H1 (cell line): ENCODE measurements at regions not wholly inside any gene's neighbourhood (a gene's known extent, or its start where the extent isn't known, plus 50 kb on each side); places are given as distances from the start of the nearest gene placed in this dataset.

Experiments used
- CTCF ChIA-PET: fragments of 300-600 bp; sonication (Branson Sonifier 250); formaldehyde crosslinking; loops from one replicate; lab custom pipeline; 2021; ENCODE audit not compliant: partially characterized antibody; lab: Charles Lee
- POLR2A ChIA-PET: fragments of 300-600 bp; sonication (Branson Sonifier 250); formaldehyde crosslinking; loops from one replicate; lab custom pipeline; 2021; ENCODE audit warnings: inconsistent platforms; ENCODE audit not compliant: partially characterized antibody; lab: Charles Lee
- DNase-seq, 2 experiments: peaks; one replicate each; pipeline versions ENCODE4 v3.0.0 to v3.0.0-alpha.2; 2010 to 2022; ENCODE audit warnings: low spot score in 2 of 2, low read depth in 1 of 2, mixed read lengths in 1 of 2
- FAIRE-seq: peaks from 2 replicates; lab custom pipeline; 2011; peaks lifted over from hg19 to GRCh38; lab: Jason Lieb, UNC
- H2AFZ ChIP-seq: 2 replicates; pipeline ENCODE4 v1.8.1; 2012; ENCODE audit warnings: low read length, inconsistent platforms
- H2AK5ac ChIP-seq: 2 replicates; pipeline ENCODE4 v1.6.1; 2013; ENCODE audit warnings: low read depth, low read length
- H2BK120ac ChIP-seq: replicated peaks from 2 replicates; pipeline ENCODE3; 2013; ENCODE audit warnings: low read depth, low read length, inconsistent platforms
- H2BK12ac ChIP-seq: 2 replicates; pipeline ENCODE4 v1.6.1; 2013; ENCODE audit warnings: low read depth, low read length
- H2BK15ac ChIP-seq: 2 replicates; pipeline ENCODE4 v1.6.1; 2013; ENCODE audit warnings: low read length
- H2BK20ac ChIP-seq: 2 replicates; pipeline ENCODE4 v1.6.1; 2013; ENCODE audit warnings: low read length
- H2BK5ac ChIP-seq: 2 replicates; pipeline ENCODE4 v1.6.1; 2013; ENCODE audit warnings: low read depth, low read length
- H3K14ac ChIP-seq: 2 replicates; pipeline ENCODE4 v1.6.1; 2013; ENCODE audit warnings: inconsistent platforms; ENCODE audit not compliant: insufficient read length
- H3K18ac ChIP-seq: 2 replicates; pipeline ENCODE4 v1.6.1; 2013; ENCODE audit warnings: low read length; ENCODE audit errors: extremely low read depth
- H3K23ac ChIP-seq: 2 replicates; pipeline ENCODE4 v1.6.1; 2013; ENCODE audit warnings: inconsistent platforms; ENCODE audit not compliant: insufficient read length
- H3K23me2 ChIP-seq: 2 replicates; pipeline ENCODE4 v1.6.1; 2013; ENCODE audit warnings: low read depth, low read length
- H3K27ac ChIP-seq: 2 replicates; pipeline ENCODE4 v1.6.1; 2011; ENCODE audit warnings: low read depth, low read length, inconsistent platforms
- H3K27me3 ChIP-seq, 4 experiments: replicated peaks in 1 of 4; 1 replicate in 1 of 4; 2 replicates in 3 of 4; pipeline versions ENCODE4 v1.6.1 to v1.8.1; 2011 to 2013; ENCODE audit warnings: low read length in 3 of 4, mild to moderate bottlenecking in 3 of 4, inconsistent platforms in 2 of 4, mixed read lengths in 2 of 4, moderate library complexity in 1 of 4; ENCODE audit not compliant: control insufficient read depth in 3 of 4, insufficient read depth in 3 of 4; ENCODE audit errors: extremely low read depth in 1 of 4
- H3K36me3 ChIP-seq, 4 experiments: 2 replicates each; pipeline versions ENCODE4 v1.6.1 to v1.8.1; 2011 to 2013; ENCODE audit warnings: mild to moderate bottlenecking in 4 of 4, low read length in 3 of 4, moderate library complexity in 2 of 4, control low read depth in 1 of 4, inconsistent platforms in 1 of 4; ENCODE audit not compliant: insufficient read depth in 4 of 4, control insufficient read depth in 2 of 4
- H3K4ac ChIP-seq: replicated peaks from 2 replicates; pipeline ENCODE3; 2013; ENCODE audit warnings: low read length, low read depth, mixed read lengths, inconsistent platforms; ENCODE audit not compliant: insufficient read length
- H3K4me1 ChIP-seq, 4 experiments: replicated peaks in 1 of 4; 1 replicate in 1 of 4; 2 replicates in 3 of 4; pipeline versions ENCODE4 v1.6.1 to v1.8.1; 2011 to 2013; ENCODE audit warnings: low read length in 3 of 4, inconsistent platforms in 2 of 4, mixed read lengths in 1 of 4; ENCODE audit not compliant: insufficient read depth in 4 of 4, control insufficient read depth in 3 of 4
- H3K4me2 ChIP-seq, 2 experiments: 2 replicates each; pipeline versions ENCODE4 v1.6.1 to v1.8.1; 2011 to 2013; ENCODE audit warnings: low read depth in 2 of 2, low read length in 2 of 2, control low read depth in 1 of 2, inconsistent platforms in 1 of 2, mild to moderate bottlenecking in 1 of 2; ENCODE audit not compliant: insufficient read depth in 1 of 2
- H3K4me3 ChIP-seq, 4 experiments: fragments of 200-600, 300-600 bp in 1 of 4; sonication (generic), shearing (Covaris generic), sonication (Bioruptor Twin) in 1 of 4; 2 replicates each; pipeline versions ENCODE4 v1.5.1 to v1.8.1; 2011 to 2016; ENCODE audit warnings: low read length in 4 of 4, low read depth in 3 of 4, control low read depth in 2 of 4, inconsistent platforms in 2 of 4, mild to moderate bottlenecking in 2 of 4, mixed read lengths in 1 of 4, moderate library complexity in 1 of 4; ENCODE audit not compliant: insufficient read depth in 2 of 4; ENCODE audit errors: extremely low read depth in 1 of 4
- H3K56ac ChIP-seq: replicated peaks from 2 replicates; pipeline ENCODE3; 2013; ENCODE audit warnings: low read depth, mild to moderate bottlenecking, mixed read lengths, low read length, inconsistent platforms; ENCODE audit not compliant: insufficient read length
- H3K79me1 ChIP-seq: 2 replicates; pipeline ENCODE4 v1.6.1; 2013; ENCODE audit warnings: low read depth, low read length, control low read depth
- H3K79me2 ChIP-seq, 2 experiments: 2 replicates each; pipeline versions ENCODE4 v1.6.1 to v1.8.1; 2012 to 2013; ENCODE audit warnings: low read length in 2 of 2, mild to moderate bottlenecking in 2 of 2, inconsistent platforms in 1 of 2; ENCODE audit not compliant: insufficient read depth in 2 of 2, control insufficient read depth in 1 of 2
- H3K9ac ChIP-seq, 4 experiments: replicated peaks in 1 of 4; 1 replicate in 1 of 4; 2 replicates in 3 of 4; pipeline versions ENCODE4 v1.6.1 to v1.8.1; 2011 to 2013; ENCODE audit warnings: low read depth in 3 of 4, low read length in 3 of 4, control low read depth in 2 of 4, mild to moderate bottlenecking in 2 of 4, moderate library complexity in 2 of 4, inconsistent platforms in 1 of 4; ENCODE audit errors: extremely low read depth in 1 of 4
- H3K9me3 ChIP-seq, 2 experiments: 2 replicates each; pipeline versions ENCODE4 v1.6.1 to v1.8.1; 2012 to 2013; ENCODE audit warnings: mild to moderate bottlenecking in 2 of 2, moderate library complexity in 2 of 2, control low read depth in 1 of 2, inconsistent platforms in 1 of 2, low read depth in 1 of 2, low read length in 1 of 2, mixed read lengths in 1 of 2; ENCODE audit not compliant: insufficient read depth in 2 of 2
- H4K20me1 ChIP-seq, 2 experiments: replicated peaks in 1 of 2; 2 replicates each; pipeline versions ENCODE3 to v1.8.1; 2011 to 2013; ENCODE audit warnings: inconsistent platforms in 2 of 2, low read length in 2 of 2, mild to moderate bottlenecking in 1 of 2; ENCODE audit not compliant: insufficient read depth in 2 of 2, control insufficient read depth in 1 of 2
- H4K5ac ChIP-seq: 2 replicates; pipeline ENCODE4 v1.6.1; 2013; ENCODE audit warnings: low read length, low read depth, mixed read lengths, inconsistent platforms; ENCODE audit not compliant: insufficient read length
- H4K8ac ChIP-seq: 2 replicates; pipeline ENCODE4 v1.8.0; 2013; ENCODE audit warnings: mild to moderate bottlenecking, moderate library complexity, low read length, inconsistent platforms; ENCODE audit not compliant: insufficient read depth; ENCODE audit errors: extremely low read depth
- H4K91ac ChIP-seq: replicated peaks from 2 replicates; pipeline ENCODE3; 2013; ENCODE audit warnings: low read length, mixed read lengths, inconsistent platforms; ENCODE audit not compliant: insufficient read length
- BRCA1 ChIP-seq: IDR thresholded peaks from 2 replicates; pipeline ENCODE4 v1.6.1; 2012; ENCODE audit warnings: low read depth, low read length, improper control_type of control experiment
- CBX5 ChIP-seq: fragments of 300-800, 300-1000 bp; sonication (generic); IDR thresholded peaks from 2 replicates; pipeline ENCODE4 v1.7.1; 2016; ENCODE audit warnings: antibody characterized with exemption, low read length, low read depth
- CTBP2 ChIP-seq: IDR thresholded peaks from 2 replicates; pipeline ENCODE4 v1.7.0; 2011; ENCODE audit warnings: borderline replicate concordance, mild to moderate bottlenecking, moderate library complexity, mixed read lengths, low read length; ENCODE audit not compliant: insufficient read depth, insufficient read length
- EGR1 ChIP-seq: IDR thresholded peaks from 2 replicates; pipeline ENCODE4 v1.6.1; 2011; ENCODE audit warnings: low read depth, low read length, borderline replicate concordance
- GABPA ChIP-seq: IDR thresholded peaks from 2 replicates; pipeline ENCODE4 v1.6.1; 2011; ENCODE audit warnings: mild to moderate bottlenecking, low read length, moderate library complexity, borderline replicate concordance; ENCODE audit not compliant: insufficient read depth
- KDM5A ChIP-seq: fragments of 200-600 bp; IDR thresholded peaks from 2 replicates; pipeline ENCODE4 v1.7.1; 2012; ENCODE audit warnings: mild to moderate bottlenecking, low read length, inconsistent platforms, mixed read lengths
- POLR2AphosphoS5 ChIP-seq: IDR thresholded peaks from 2 replicates; pipeline ENCODE4 v1.6.1; 2011; ENCODE audit warnings: low read depth, low read length
- RAD21 ChIP-seq, 2 experiments: IDR thresholded peaks in 1 of 2; conservative IDR thresholded peaks in 1 of 2; 2 replicates each; pipeline ENCODE4 v1.6.1; 2011; ENCODE audit warnings: low read depth in 2 of 2, low read length in 2 of 2, improper control_type of control experiment in 1 of 2, inconsistent platforms in 1 of 2, mild to moderate bottlenecking in 1 of 2, moderate library complexity in 1 of 2
- SIRT6 ChIP-seq: IDR thresholded peaks from one replicate; pipeline ENCODE4 v1.7.1; 2012; ENCODE audit warnings: low read length, inconsistent platforms
- SP1 ChIP-seq: IDR thresholded peaks from 2 replicates; pipeline ENCODE4 v1.6.1; 2011; ENCODE audit warnings: low read depth, low read length
- SUZ12 ChIP-seq: fragments of 200-600 bp; sonication (generic); IDR thresholded peaks from 2 replicates; pipeline ENCODE4 v1.6.1; 2012; ENCODE audit warnings: mild to moderate bottlenecking, inconsistent platforms, low read length, moderate library complexity, mixed read lengths
- WGBS, 2 experiments: shearing (Covaris generic) in 1 of 2; methylation state at CpG; one replicate each; pipeline versions ENCODE4 v1.1.6 to v1.1.7; 2013 to 2015; ENCODE audit warnings: low lambda C conversion rate in 2 of 2, mixed read lengths in 2 of 2, inconsistent platforms in 1 of 2, low coverage in 1 of 2, missing lambda C conversion rate in 1 of 2; ENCODE audit not compliant: insufficient replicate concordance in 2 of 2, insufficient coverage in 1 of 2, insufficient read length in 1 of 2; ENCODE audit errors: extremely low coverage in 1 of 2, missing lambda C conversion rate in 1 of 2; 5-methylcytosine and 5-hydroxymethylcytosine counted together

- no peak overlapping the region for H4K5ac ChIP-seq
- no peak overlapping the region for H2BK12ac ChIP-seq
- no peak overlapping the region for H2AK5ac ChIP-seq
- H3K4me3 ChIP-seq: no peak overlapping the region
- no peaks in the 10 kb centered on the region for H3K9me3 ChIP-seq
- no peaks in the 10 kb centered on the region for H3K79me1 ChIP-seq
- H2BK120ac ChIP-seq: no peak overlapping the region
- H3K9ac ChIP-seq: no peak overlapping the region
- H4K20me1 ChIP-seq: no peaks in the 10 kb centered on the region
- H3K23me2 ChIP-seq: no peaks in the 10 kb centered on the region
- H3K4ac ChIP-seq: no peak overlapping the region
- H3K36me3 ChIP-seq: no peaks in the 10 kb centered on the region
- no peak overlapping the region for H4K91ac ChIP-seq
- H4K8ac ChIP-seq: no peak overlapping the region
- no peak overlapping the region for H3K56ac ChIP-seq
- H3K4me1 ChIP-seq: peaks cover 0 to 12% (median 0%) of the 10 kb centered on the region in 4 experiments; a peak in 2 of 7 replicates
- no peak overlapping the region for H2BK20ac ChIP-seq
- no peaks in the 10 kb centered on the region for H3K79me2 ChIP-seq
- H3K18ac ChIP-seq: no peak overlapping the region
- H3K4me2 ChIP-seq: no peak overlapping the region
- 89% methylated on average over 5 of the region's 5 CpGs; no CpG with 5 or more reads in 1 of the 2 experiments for WGBS, 2 experiments
- no peak overlapping the region for H3K14ac ChIP-seq
- H3K27me3 ChIP-seq: peaks cover 0 to 2% (median 0%) of the 10 kb centered on the region in 4 experiments; a peak in 1 of 7 replicates
- H2BK15ac ChIP-seq: no peak overlapping the region
- TF ChIP-seq SIRT6 (no peak), RAD21 (IDR thresholded peaks at IDR 0.05 in 1 of 2, conservative IDR thresholded peaks at IDR 0.05 in 1 of 2; ENCODE audit: low read depth in 2 of 2, low read length in 2 of 2) (no peak), KDM5A (no peak), EGR1 (no peak), BRCA1 (no peak), POLR2AphosphoS5 (no peak), GABPA (no peak), CTBP2 (no peak), SP1 (no peak), SUZ12 (no peak), CBX5 (no peak)
- no peak overlapping the region for H3K27ac ChIP-seq
- FAIRE-seq: no peak
- H2BK5ac ChIP-seq: no peak overlapping the region
- ChIA-PET CTCF (interaction anchor here (0.6 to 1.1 kb wide), 4 partner anchors 10 to 1309 kb away, joined by 3 to 6 read pairs (median 4); no protein-coding TSS in a partner anchor), POLR2A (no interaction called here)
- H2AFZ ChIP-seq: no peak overlapping the region
- no peak overlapping the region for H3K23ac ChIP-seq
- DNase-seq: no peak
Measured at GRCh38 chr3:194814878-194815357, 129.2 kb downstream of the FAM43A start.
